GM12878 (cell line): ENCODE measurements at regions not wholly inside any gene's neighbourhood (a gene's known extent, or its start where the extent isn't known, plus 50 kb on each side); places are given as distances from the start of the nearest gene placed in this dataset.

Experiments
- ATAC-seq: fragments of 200-7000 bp; cut with Tn5 transposase; 3 replicates; pipeline ENCODE4 v1.9.1; 2020; ENCODE audit warnings: mild to moderate bottlenecking, moderate library complexity
- BruUV-seq: library from RNA; stranded (reverse); fragments of 400-500 nt; replicated peaks from 2 replicates; lab custom pipeline; 2021; lab: Mats Ljungman, UMichigan
- CTCF ChIA-PET: fragments of 300-600 bp; sonication (Branson Sonifier 250); formaldehyde crosslinking; extraction: SDS; loops from one replicate; lab custom pipeline; 2021; ENCODE audit warnings: inconsistent platforms; lab: Yijun Ruan, JAX
- POLR2A ChIA-PET: fragments of 350-600 bp; formaldehyde crosslinking; extraction: SDS; loops from one replicate; lab custom pipeline; 2021; ENCODE audit warnings: inconsistent platforms; lab: Charles Lee
- RAD21 ChIA-PET: fragments of 300-600 bp; sonication (Branson Sonifier 250); formaldehyde crosslinking; loops from one replicate; lab custom pipeline; 2023; ENCODE audit warnings: antibody characterized with exemption; ENCODE audit not compliant: unreplicated experiment; lab: Charles Lee
- SMC1A ChIA-PET: fragments of 300-600 bp; sonication (Branson Sonifier 250); formaldehyde crosslinking; loops from one replicate; lab custom pipeline; 2023; ENCODE audit not compliant: unreplicated experiment, uncharacterized antibody; lab: Charles Lee
- DNase-seq: peaks from one replicate; pipeline ENCODE4 v3.0.0-alpha.2; 2011; ENCODE audit warnings: low read depth, low spot score
- FAIRE-seq: peaks from 3 replicates; lab custom pipeline; 2011; peaks lifted over from hg19 to GRCh38; lab: Jason Lieb, UNC
- H2AFZ ChIP-seq: 2 replicates; pipeline ENCODE4 v1.6.0; 2011; ENCODE audit warnings: low read depth, low read length, control low read depth; ENCODE audit not compliant: control insufficient read depth
- H3K27ac ChIP-seq: 2 replicates; pipeline ENCODE4 v1.5.1; 2011; ENCODE audit warnings: control low read depth; ENCODE audit not compliant: control insufficient read depth, insufficient read depth
- H3K27me3 ChIP-seq, 2 experiments: replicated peaks in 1 of 2; 2 replicates each; pipeline versions ENCODE4 v1.6.0 to v1.6.1; 2011; ENCODE audit warnings: low read length in 1 of 2; ENCODE audit not compliant: control insufficient read depth in 2 of 2, insufficient read depth in 2 of 2
- H3K36me3 ChIP-seq, 2 experiments: 2 replicates each; pipeline ENCODE4 v1.5.1; 2011; ENCODE audit warnings: low read length in 1 of 2; ENCODE audit not compliant: control insufficient read depth in 2 of 2, insufficient read depth in 2 of 2
- H3K4me1 ChIP-seq: 2 replicates; pipeline ENCODE4 v1.6.1; 2011; ENCODE audit warnings: mild to moderate bottlenecking, low read length, moderate library complexity, mixed read lengths; ENCODE audit not compliant: control insufficient read depth, insufficient read depth
- H3K4me2 ChIP-seq: 2 replicates; pipeline ENCODE4 v1.6.0; 2011; ENCODE audit warnings: control low read depth; ENCODE audit not compliant: control insufficient read depth, insufficient read depth
- H3K4me3 ChIP-seq: fragments of 200-600 bp; sonication (generic); 2 replicates; pipeline ENCODE4 v1.5.1; 2016
- H3K79me2 ChIP-seq: 2 replicates; pipeline ENCODE4 v1.6.0; 2011; ENCODE audit warnings: low read length; ENCODE audit not compliant: control insufficient read depth, insufficient read depth
- H3K9ac ChIP-seq: 2 replicates; pipeline ENCODE4 v1.8.0; 2011; ENCODE audit warnings: low read length, control low read depth, mixed read lengths; ENCODE audit not compliant: control insufficient read depth, insufficient read depth
- H3K9me3 ChIP-seq: replicated peaks from 3 replicates; pipeline ENCODE4 v1.5.1; 2011; ENCODE audit warnings: mild to moderate bottlenecking, low read length; ENCODE audit not compliant: control insufficient read depth, insufficient read depth
- H4K20me1 ChIP-seq: 2 replicates; pipeline ENCODE4 v1.6.0; 2011; ENCODE audit not compliant: control insufficient read depth, insufficient read depth
- BCL3 ChIP-seq: IDR thresholded peaks from 2 replicates; pipeline ENCODE4 v1.6.1; 2011; ENCODE audit warnings: borderline replicate concordance, low read depth, mild to moderate bottlenecking, moderate library complexity, low read length; ENCODE audit not compliant: insufficient read depth, poor library complexity, severe bottlenecking
- CBX3 ChIP-seq: fragments of 200-600 bp; sonication (generic); IDR thresholded peaks from 2 replicates; pipeline ENCODE4 v1.6.1; 2016; ENCODE audit warnings: low read depth, borderline replicate concordance
- CBX5 ChIP-seq: sonication (generic); IDR thresholded peaks from 2 replicates; pipeline ENCODE4 v1.6.1; 2016; ENCODE audit warnings: low read depth, moderate library complexity, mild to moderate bottlenecking, inconsistent platforms
- E2F4 ChIP-seq: IDR thresholded peaks from 2 replicates; pipeline ENCODE4 v1.6.1; 2012; ENCODE audit warnings: low read depth, low read length, improper control_type of control experiment
- EED ChIP-seq: sonication (generic); IDR thresholded peaks from 2 replicates; pipeline ENCODE4 v1.6.1; 2016; ENCODE audit warnings: antibody characterized with exemption, low read depth
- HCFC1 ChIP-seq: fragments of 150-350 bp; IDR thresholded peaks from 2 replicates; pipeline ENCODE4 v1.6.1; 2014; ENCODE audit warnings: low read length
- IKZF2 ChIP-seq, 2 experiments: fragments of 450-650 bp; IDR thresholded peaks; 2 replicates each; pipeline ENCODE4 v1.6.1; 2017; ENCODE audit warnings: mild to moderate bottlenecking in 2 of 2, moderate library complexity in 2 of 2
- IRF5 ChIP-seq: fragments of 450-650 bp; IDR thresholded peaks from 2 replicates; pipeline ENCODE4 v1.6.1; 2017; ENCODE audit warnings: borderline replicate concordance
- PBX3 ChIP-seq: IDR thresholded peaks from 2 replicates; pipeline ENCODE4 v1.6.1; 2011; ENCODE audit warnings: mild to moderate bottlenecking, low read depth, low read length, moderate library complexity; ENCODE audit not compliant: insufficient replicate concordance
- POLR2AphosphoS2 ChIP-seq: IDR thresholded peaks from 2 replicates; pipeline ENCODE4 v1.6.1; 2011; ENCODE audit warnings: low read depth, mild to moderate bottlenecking, low read length, improper control_type of control experiment, moderate library complexity
- RELA ChIP-seq: fragments of 450-650 bp; IDR thresholded peaks from 2 replicates; pipeline ENCODE4 v1.8.0; 2014; ENCODE audit warnings: borderline replicate concordance; ENCODE audit not compliant: partially characterized antibody
- SREBF2 ChIP-seq: IDR thresholded peaks from 2 replicates; pipeline ENCODE4 v1.6.1; 2012; ENCODE audit warnings: mild to moderate bottlenecking, low read length
- SRF ChIP-seq, 2 experiments: IDR thresholded peaks; 2 replicates each; pipeline ENCODE4 v1.6.1; 2011; ENCODE audit warnings: low read depth in 2 of 2, low read length in 2 of 2, mild to moderate bottlenecking in 1 of 2, moderate library complexity in 1 of 2
- STAT1 ChIP-seq: fragments of 450-650 bp; conservative IDR thresholded peaks from 2 replicates; pipeline ENCODE4 v1.6.1; 2014; ENCODE audit warnings: antibody characterized with exemption, mild to moderate bottlenecking
- SUPT20H ChIP-seq: IDR thresholded peaks from 2 replicates; pipeline ENCODE4 v1.6.1; 2011; ENCODE audit warnings: low read depth, mild to moderate bottlenecking, low read length, moderate library complexity, borderline replicate concordance; ENCODE audit not compliant: control insufficient read depth
- SUZ12 ChIP-seq: fragments of 200-600 bp; sonication (generic); IDR thresholded peaks from one replicate; pipeline ENCODE4 v1.6.1; 2018; ENCODE audit warnings: antibody characterized with exemption, mild to moderate bottlenecking; ENCODE audit not compliant: unreplicated experiment
- TARDBP ChIP-seq: IDR thresholded peaks from 2 replicates; pipeline ENCODE4 v1.6.1; 2016; ENCODE audit warnings: borderline replicate concordance
- WRNIP1 ChIP-seq: IDR thresholded peaks from 2 replicates; pipeline ENCODE4 v1.6.1; 2011; ENCODE audit warnings: low read depth, low read length, improper control_type of control experiment, borderline replicate concordance
- WGBS: methylation state at CpG from one replicate; pipeline ENCODE4 v1.1.6; 2016; ENCODE audit warnings: low lambda C conversion rate; ENCODE audit not compliant: insufficient replicate concordance, insufficient coverage; ENCODE audit errors: missing lambda C conversion rate; 5-methylcytosine and 5-hydroxymethylcytosine counted together
- in situ Hi-C: fragments of 300-500 bp; cut with MboI; formaldehyde crosslinking; loops from 9 replicates; pipeline ENCODE4 v1.14.3; 2018; ENCODE audit warnings: mixed read lengths
- intact Hi-C: fragments of 100-400 bp; cut with micrococcal nuclease; formaldehyde crosslinking; loops from one replicate; pipeline ENCODE4 v1.14.2; 2022; ENCODE audit not compliant: unreplicated experiment

- TF ChIP-seq PBX3 = no peak
- no peak for TF ChIP-seq TARDBP
- no peak for TF ChIP-seq STAT1
- TF ChIP-seq CBX3 = no peak
- TF ChIP-seq EED = no peak
These were observed 83.5 kb upstream of the NPY start (continued) for GRCh38 chr7:24200407-24200966.

- Histone ChIP-seq H3K4me1 (no peaks in the 10 kb centered on the region), H3K27ac (no peak overlapping the region), H3K36me3 (no peaks in the 10 kb centered on the region), H3K4me2 (no peak overlapping the region), H4K20me1 (peaks cover 1% of the 10 kb centered on the region; the same call in 1 of the 2 replicates), H3K79me2 (no peaks in the 10 kb centered on the region), H3K9me3 (no peaks in the 10 kb centered on the region), H3K9ac (no peak overlapping the region), H3K27me3 (no peaks in the 10 kb centered on the region), H3K4me3 (no peak overlapping the region), H2AFZ (no peak overlapping the region)
- FAIRE-seq (no peak), DNase-seq (no peak), ATAC-seq (no peak)
- in situ Hi-C loops = no loop called here
- TF ChIP-seq IKZF2 (IDR thresholded peaks at IDR 0.05) (no peak), BCL3 (no peak), E2F4 (no peak), RELA (no peak), IRF5 (no peak), SUZ12 (no peak), SUPT20H (no peak), HCFC1 (no peak), SREBF2 (no peak), POLR2AphosphoS2 (no peak), WRNIP1 (no peak), CBX5 (no peak), SRF (IDR thresholded peaks at IDR 0.05; ENCODE audit: low read depth in 2 of 2, low read length in 2 of 2) (no peak)
- POLR2A ChIA-PET = no interaction called here
- intact Hi-C loops = no loop called here
- CTCF ChIA-PET = interaction anchor here (0.7 to 1.8 kb wide), 2 partner anchors 9 to 54 kb away, joined by 3 to 6 read pairs; no protein-coding TSS in a partner anchor
- BruUV-seq = no TSS peak
- 22% methylated on average over 4 of the region's 4 CpGs for WGBS
- SMC1A ChIA-PET = interaction anchor here (0.8 kb wide), 1 partner anchor 27 kb away, joined by 3 read pairs; no protein-coding TSS in a partner anchor
- RAD21 ChIA-PET = no interaction called here
These were observed 82.8 kb upstream of the NPY start for GRCh38 chr7:24201226-24201625.
